ENCODE measurements at regions not wholly inside any gene's neighbourhood (a gene's known extent, or its start where the extent isn't known, plus 50 kb on each side); places are given as distances from the start of the nearest gene placed in this dataset.

GRCh38 chr10:107767185-107767584, 602.7 kb upstream of the SORCS1 start:
- TF ChIP-seq CTCF (IDR thresholded peaks at IDR 0.05; ENCODE audit: insufficient read depth, low read length, missing control alignments): no peak
- ChIA-PET CTCF (interaction anchor here (1.3 kb wide), 1 partner anchor 358 kb away, joined by 4 read pairs; no protein-coding TSS in a partner anchor), POLR2A (no interaction called here)
- no peak for DNase-seq (ENCODE audit: low read depth, low spot score)
- no peak overlapping the region for H3K4me3 ChIP-seq (ENCODE audit: low read depth, low read length)

- ChIA-PET POLR2A (no interaction called here), CTCF (no interaction called here)
- DNase-seq (ENCODE audit: low read depth, low spot score): no peak
- H3K4me3 ChIP-seq (ENCODE audit: low read depth, low read length): no peak overlapping the region
- TF ChIP-seq CTCF (IDR thresholded peaks at IDR 0.05; ENCODE audit: insufficient read depth, low read length, missing control alignments): no peak
These were observed 590.3 kb upstream of the SORCS1 start for GRCh38 chr10:107754814-107755213.

- no peak for TF ChIP-seq CTCF (IDR thresholded peaks at IDR 0.05; ENCODE audit: insufficient read depth, low read length, missing control alignments)
- DNase-seq (ENCODE audit: low read depth, low spot score): no peak
- ChIA-PET CTCF (no interaction called here), POLR2A (no interaction called here)
- no peak overlapping the region for H3K4me3 ChIP-seq (ENCODE audit: low read depth, low read length)
These were observed 584.7 kb upstream of the SORCS1 start for GRCh38 chr10:107749235-107749634.

- CTCF ChIA-PET: no interaction called here
- POLR2A ChIA-PET: no interaction called here
- no peak overlapping the region for H3K4me3 ChIP-seq (ENCODE audit: low read depth, low read length)
- TF ChIP-seq CTCF (IDR thresholded peaks at IDR 0.05; ENCODE audit: insufficient read depth, low read length, missing control alignments): no peak
- DNase-seq (ENCODE audit: low read depth, low spot score): no peak
These were observed 583.3 kb upstream of the SORCS1 start for GRCh38 chr10:107747851-107748250.

- TF ChIP-seq CTCF (IDR thresholded peaks at IDR 0.05; ENCODE audit: insufficient read depth, low read length, missing control alignments): no peak
- ChIA-PET POLR2A (no interaction called here), CTCF (no interaction called here)
- H3K4me3 ChIP-seq (ENCODE audit: low read depth, low read length): no peak overlapping the region
- no peak for DNase-seq (ENCODE audit: low read depth, low spot score)
These were observed 577.5 kb upstream of the SORCS1 start for GRCh38 chr10:107741971-107742370.

GRCh38 chr10:107740962-107741690, 576.6 kb upstream of the SORCS1 start:
- ChIA-PET POLR2A (no interaction called here), CTCF (interaction anchor here (1.2 kb wide), 1 partner anchor 19 kb away, joined by 3 read pairs; no protein-coding TSS in a partner anchor)
- DNase-seq (ENCODE audit: low read depth, low spot score): no peak
- TF ChIP-seq CTCF (IDR thresholded peaks at IDR 0.05; ENCODE audit: insufficient read depth, low read length, missing control alignments): no peak
- H3K4me3 ChIP-seq (ENCODE audit: low read depth, low read length): no peak overlapping the region; the same call in 1 of the 2 replicates

Measured in AG04449 (cell line).